ENCODE measurements at regions not wholly inside any gene's neighbourhood (a gene's known extent, or its start where the extent isn't known, plus 50 kb on each side); places are given as distances from the start of the nearest gene placed in this dataset.

DNA sequence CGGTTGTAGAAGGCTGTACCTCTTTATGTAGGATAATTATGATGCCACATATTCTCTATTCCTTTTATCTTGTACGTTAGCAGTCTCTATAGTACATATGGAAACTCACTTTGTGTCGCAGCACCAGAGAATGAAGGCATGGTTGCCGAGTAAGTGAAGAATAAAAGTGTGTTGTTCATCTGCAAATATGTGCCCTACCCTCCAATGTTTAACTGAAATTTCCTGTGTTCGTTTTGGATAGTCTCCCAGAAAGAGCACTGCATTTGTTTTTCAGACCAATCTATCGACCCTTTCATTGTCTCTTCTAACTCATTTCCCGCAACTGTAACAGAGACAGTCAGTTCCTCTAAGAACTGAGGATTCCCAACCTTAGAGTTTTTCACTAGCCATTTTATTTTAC lies 592.8 kb downstream of the TUSC7 start:
- TF ChIP-seq EZH2phosphoT487 (IDR thresholded peaks at IDR 0.05; ENCODE audit: unreplicated experiment), result no peak
- TF ChIP-seq, protein P1, sequence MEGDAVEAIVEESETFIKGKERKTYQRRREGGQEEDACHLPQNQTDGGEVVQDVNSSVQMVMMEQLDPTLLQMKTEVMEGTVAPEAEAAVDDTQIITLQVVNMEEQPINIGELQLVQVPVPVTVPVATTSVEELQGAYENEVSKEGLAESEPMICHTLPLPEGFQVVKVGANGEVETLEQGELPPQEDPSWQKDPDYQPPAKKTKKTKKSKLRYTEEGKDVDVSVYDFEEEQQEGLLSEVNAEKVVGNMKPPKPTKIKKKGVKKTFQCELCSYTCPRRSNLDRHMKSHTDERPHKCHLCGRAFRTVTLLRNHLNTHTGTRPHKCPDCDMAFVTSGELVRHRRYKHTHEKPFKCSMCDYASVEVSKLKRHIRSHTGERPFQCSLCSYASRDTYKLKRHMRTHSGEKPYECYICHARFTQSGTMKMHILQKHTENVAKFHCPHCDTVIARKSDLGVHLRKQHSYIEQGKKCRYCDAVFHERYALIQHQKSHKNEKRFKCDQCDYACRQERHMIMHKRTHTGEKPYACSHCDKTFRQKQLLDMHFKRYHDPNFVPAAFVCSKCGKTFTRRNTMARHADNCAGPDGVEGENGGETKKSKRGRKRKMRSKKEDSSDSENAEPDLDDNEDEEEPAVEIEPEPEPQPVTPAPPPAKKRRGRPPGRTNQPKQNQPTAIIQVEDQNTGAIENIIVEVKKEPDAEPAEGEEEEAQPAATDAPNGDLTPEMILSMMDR (conservative IDR thresholded peaks at IDR 0.05; ENCODE audit: low read depth in 2 of 2), result no peak

Measured in GM23338 (cell line).